MM.1S (cell line): ENCODE measurements at regions not wholly inside any gene's neighbourhood (a gene's known extent, or its start where the extent isn't known, plus 50 kb on each side); places are given as distances from the start of the nearest gene placed in this dataset.

Experiments used
- DNase-seq: peaks from one replicate; pipeline ENCODE4 v3.0.0-alpha.2; 2015
- H2AFZ ChIP-seq: fragments of 300-600 bp; sonication (generic); 2 replicates; pipeline ENCODE4 v1.6.0; 2016; ENCODE audit warnings: antibody characterized with exemption, low read length
- H3F3A ChIP-seq: fragments of 300-600 bp; sonication (generic); 2 replicates; pipeline ENCODE4 v1.6.1; 2016; ENCODE audit warnings: mild to moderate bottlenecking, antibody characterized with exemption, low read length, moderate library complexity, mixed read lengths; ENCODE audit not compliant: insufficient read depth
- H3K27ac ChIP-seq: fragments of 300-600 bp; sonication (generic); 2 replicates; pipeline ENCODE4 v1.5.1; 2016; ENCODE audit warnings: mild to moderate bottlenecking, low read length
- H3K27me3 ChIP-seq: fragments of 300-600 bp; sonication (generic); replicated peaks from 2 replicates; pipeline ENCODE4 v1.6.0; 2016; ENCODE audit warnings: low read length; ENCODE audit not compliant: insufficient read depth
- H3K36me3 ChIP-seq: fragments of 300-600 bp; sonication (generic); replicated peaks from 2 replicates; pipeline ENCODE4 v1.6.1; 2016; ENCODE audit warnings: mild to moderate bottlenecking, low read length, mixed read lengths; ENCODE audit not compliant: insufficient read depth
- H3K4me1 ChIP-seq: fragments of 300-600 bp; sonication (generic); 2 replicates; pipeline ENCODE4 v1.6.1; 2016; ENCODE audit warnings: low read length, mixed read lengths
- H3K4me2 ChIP-seq: fragments of 300-600 bp; sonication (generic); 2 replicates; pipeline ENCODE4 v1.6.0; 2016; ENCODE audit warnings: low read depth, low read length
- H3K4me3 ChIP-seq: fragments of 300-600 bp; sonication (generic); 2 replicates; pipeline ENCODE4 v1.5.1; 2016; ENCODE audit warnings: low read length, mixed read lengths
- H3K79me2 ChIP-seq: fragments of 300-600 bp; sonication (generic); 2 replicates; pipeline ENCODE4 v1.6.1; 2016; ENCODE audit warnings: mixed run types, low read length, mixed read lengths
- H3K9ac ChIP-seq: fragments of 300-600 bp; sonication (generic); 2 replicates; pipeline ENCODE4 v1.6.1; 2016; ENCODE audit warnings: low read length, mixed read lengths
- H3K9me2 ChIP-seq: fragments of 300-600 bp; sonication (generic); replicated peaks from 2 replicates; pipeline ENCODE4 v1.6.1; 2016; ENCODE audit warnings: mild to moderate bottlenecking, low read length, mixed read lengths; ENCODE audit not compliant: insufficient read depth
- H3K9me3 ChIP-seq: fragments of 300-600 bp; sonication (generic); replicated peaks from 2 replicates; pipeline ENCODE4 v1.6.1; 2016; ENCODE audit warnings: mild to moderate bottlenecking, low read length, mixed read lengths; ENCODE audit not compliant: insufficient read depth
- H4K20me1 ChIP-seq: fragments of 300-600 bp; sonication (generic); 2 replicates; pipeline ENCODE4 v1.6.1; 2016; ENCODE audit warnings: mild to moderate bottlenecking, low read length, moderate library complexity, mixed read lengths; ENCODE audit not compliant: insufficient read depth
- EZH2 ChIP-seq: fragments of 300-600 bp; sonication (generic); optimal IDR thresholded peaks from 2 replicates; pipeline ENCODE3; 2017; ENCODE audit warnings: low read depth, mild to moderate bottlenecking, antibody characterized with exemption, low read length, mixed read lengths
- EZH2phosphoT487 ChIP-seq: fragments of 300-600 bp; sonication (generic); IDR thresholded peaks from 2 replicates; pipeline ENCODE4 v1.6.1; 2018; ENCODE audit warnings: antibody characterized with exemption, low read length
- TF ChIP-seq, protein P1 (sequence below): fragments of 300-600 bp; sonication (generic); IDR thresholded peaks from 2 replicates; pipeline ENCODE4 v1.5.1; 2016; ENCODE audit warnings: antibody characterized with exemption, low read length, mixed read lengths

DNA sequence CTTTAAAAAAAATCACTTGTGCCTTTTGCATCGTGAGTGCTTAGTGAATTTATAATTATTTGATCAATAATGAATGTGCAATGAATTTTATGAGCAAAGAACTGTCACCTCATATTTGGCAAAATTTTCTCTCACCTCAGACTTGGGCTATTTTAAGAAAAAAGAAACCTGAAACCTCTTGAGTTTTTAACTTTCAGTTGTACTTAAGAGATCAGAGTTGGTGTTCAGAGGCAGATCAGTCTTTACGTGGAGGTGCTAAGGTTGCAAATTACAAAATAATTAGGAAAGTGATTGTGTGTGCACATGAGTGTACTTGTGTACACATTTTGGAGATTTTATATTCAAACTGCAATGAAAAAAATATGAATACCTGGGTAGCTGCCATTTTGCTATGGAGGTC lies 218.7 kb upstream of the RBFOX1 start:
- Histone ChIP-seq H3K79me2 (no peaks in the 10 kb centered on the region), H3F3A (no peaks in the 10 kb centered on the region), H3K9me3 (no peaks in the 10 kb centered on the region), H3K4me3 (no peak overlapping the region), H3K9ac (no peak overlapping the region), H3K27ac (no peak overlapping the region), H3K4me1 (no peaks in the 10 kb centered on the region), H3K36me3 (no peaks in the 10 kb centered on the region), H3K4me2 (no peak overlapping the region), H3K9me2 (no peaks in the 10 kb centered on the region), H3K27me3 (no peaks in the 10 kb centered on the region), H2AFZ (no peak overlapping the region), H4K20me1 (no peaks in the 10 kb centered on the region)
- TF ChIP-seq EZH2phosphoT487 (no peak), EZH2 (no peak)
- TF ChIP-seq, protein P1, sequence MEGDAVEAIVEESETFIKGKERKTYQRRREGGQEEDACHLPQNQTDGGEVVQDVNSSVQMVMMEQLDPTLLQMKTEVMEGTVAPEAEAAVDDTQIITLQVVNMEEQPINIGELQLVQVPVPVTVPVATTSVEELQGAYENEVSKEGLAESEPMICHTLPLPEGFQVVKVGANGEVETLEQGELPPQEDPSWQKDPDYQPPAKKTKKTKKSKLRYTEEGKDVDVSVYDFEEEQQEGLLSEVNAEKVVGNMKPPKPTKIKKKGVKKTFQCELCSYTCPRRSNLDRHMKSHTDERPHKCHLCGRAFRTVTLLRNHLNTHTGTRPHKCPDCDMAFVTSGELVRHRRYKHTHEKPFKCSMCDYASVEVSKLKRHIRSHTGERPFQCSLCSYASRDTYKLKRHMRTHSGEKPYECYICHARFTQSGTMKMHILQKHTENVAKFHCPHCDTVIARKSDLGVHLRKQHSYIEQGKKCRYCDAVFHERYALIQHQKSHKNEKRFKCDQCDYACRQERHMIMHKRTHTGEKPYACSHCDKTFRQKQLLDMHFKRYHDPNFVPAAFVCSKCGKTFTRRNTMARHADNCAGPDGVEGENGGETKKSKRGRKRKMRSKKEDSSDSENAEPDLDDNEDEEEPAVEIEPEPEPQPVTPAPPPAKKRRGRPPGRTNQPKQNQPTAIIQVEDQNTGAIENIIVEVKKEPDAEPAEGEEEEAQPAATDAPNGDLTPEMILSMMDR: no peak
- DNase-seq: peak; percentile 9

DNA sequence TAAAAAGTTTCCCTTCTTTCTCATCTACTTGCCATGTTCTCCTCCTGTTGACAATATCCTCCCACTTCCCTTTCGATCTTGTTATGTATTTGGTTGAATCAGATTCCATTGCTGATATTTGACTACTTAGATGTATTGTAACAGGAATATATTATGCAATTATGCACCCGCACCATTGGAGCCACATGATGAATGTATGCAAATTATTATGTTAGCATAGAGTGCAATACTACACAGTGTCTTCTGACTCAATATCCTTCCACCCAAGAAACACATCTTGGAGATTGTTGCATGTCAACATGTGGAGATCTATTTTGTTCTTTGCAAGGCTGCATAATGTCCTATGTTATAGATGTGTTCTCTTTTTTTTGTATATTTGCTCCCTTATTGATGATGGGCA lies 219.2 kb upstream of the RBFOX1 start:
- Histone ChIP-seq H3F3A (no peaks in the 10 kb centered on the region), H2AFZ (no peak overlapping the region), H3K9ac (no peak overlapping the region), H3K27ac (no peak overlapping the region), H3K9me3 (no peaks in the 10 kb centered on the region), H3K4me3 (no peak overlapping the region), H3K27me3 (no peaks in the 10 kb centered on the region), H3K9me2 (no peaks in the 10 kb centered on the region), H3K36me3 (no peaks in the 10 kb centered on the region), H3K4me1 (no peaks in the 10 kb centered on the region), H3K4me2 (no peak overlapping the region), H4K20me1 (no peaks in the 10 kb centered on the region), H3K79me2 (no peaks in the 10 kb centered on the region)
- no peak for DNase-seq
- TF ChIP-seq EZH2 (no peak), EZH2phosphoT487 (no peak)
- TF ChIP-seq, protein P1: no peak

DNA sequence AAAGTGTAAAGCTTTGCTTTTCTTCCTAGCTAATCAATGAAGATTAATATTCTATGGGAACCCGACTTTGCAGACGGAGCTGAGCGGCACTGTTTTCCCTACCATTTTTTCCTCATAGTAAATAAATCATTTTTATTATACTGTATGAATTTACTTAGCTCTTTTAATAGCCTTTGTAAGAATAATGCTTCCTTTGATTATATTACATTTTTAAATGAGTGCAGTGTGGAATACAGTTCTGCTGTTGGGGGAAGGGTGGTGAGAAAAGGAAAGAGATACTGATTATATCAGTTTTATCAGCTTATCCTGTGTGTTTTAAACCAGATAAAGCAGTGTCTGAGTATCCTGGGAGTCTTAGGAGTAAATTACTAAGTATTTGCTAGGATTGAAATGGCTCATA lies 221.4 kb upstream of the RBFOX1 start:
- TF ChIP-seq EZH2phosphoT487 (no peak), EZH2 (no peak)
- TF ChIP-seq, protein P1: no peak
- no peaks in the 10 kb centered on the region for H3F3A ChIP-seq
- no peaks in the 10 kb centered on the region for H3K4me1 ChIP-seq
- no peaks in the 10 kb centered on the region for H4K20me1 ChIP-seq
- no peaks in the 10 kb centered on the region for H3K9me3 ChIP-seq
- no peak overlapping the region for H3K9ac ChIP-seq
- DNase-seq: no peak
- H3K27ac ChIP-seq: no peak overlapping the region
- H3K36me3 ChIP-seq: no peaks in the 10 kb centered on the region
- H3K4me3 ChIP-seq: no peak overlapping the region
- H3K4me2 ChIP-seq: no peak overlapping the region
- no peaks in the 10 kb centered on the region for H3K27me3 ChIP-seq
- H3K9me2 ChIP-seq: no peaks in the 10 kb centered on the region
- no peak overlapping the region for H2AFZ ChIP-seq
- H3K79me2 ChIP-seq: no peaks in the 10 kb centered on the region

DNA sequence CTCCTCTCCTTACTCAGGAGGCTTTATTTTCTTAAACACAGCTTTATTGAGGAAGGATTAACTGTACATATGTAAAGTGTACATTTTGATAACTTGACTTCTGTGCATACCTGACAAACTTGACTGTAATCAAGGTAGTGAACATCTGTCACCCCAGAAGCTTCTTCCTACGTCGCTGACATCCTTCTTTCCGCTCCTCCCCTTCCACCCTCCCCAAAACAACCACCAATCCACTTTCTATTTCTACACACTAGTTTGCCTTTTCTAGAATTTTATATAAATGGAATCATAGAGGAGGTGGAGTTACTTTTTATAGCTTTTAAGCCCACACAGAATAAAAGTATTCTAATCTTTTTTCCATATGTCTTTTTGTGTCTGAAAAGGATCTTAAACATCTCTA lies 225.2 kb upstream of the RBFOX1 start:
- no peaks in the 10 kb centered on the region for H3K9me2 ChIP-seq

More for the DNA sequence above, 225.2 kb upstream of the RBFOX1 start:
- Histone ChIP-seq H3K36me3 (no peaks in the 10 kb centered on the region), H4K20me1 (no peaks in the 10 kb centered on the region), H3K79me2 (no peaks in the 10 kb centered on the region), H2AFZ (no peak overlapping the region), H3F3A (no peaks in the 10 kb centered on the region), H3K27ac (no peak overlapping the region), H3K4me2 (no peak overlapping the region), H3K9ac (no peak overlapping the region), H3K27me3 (no peaks in the 10 kb centered on the region), H3K4me1 (no peaks in the 10 kb centered on the region), H3K4me3 (no peak overlapping the region), H3K9me3 (no peaks in the 10 kb centered on the region)
- DNase-seq: no peak
- TF ChIP-seq EZH2 (no peak), EZH2phosphoT487 (no peak)
- TF ChIP-seq, protein P1: no peak
